Esophagus squamous epithelium (tissue), 5 donors: ENCODE measurements at regions not wholly inside any gene's neighbourhood (a gene's known extent, or its start where the extent isn't known, plus 50 kb on each side); places are given as distances from the start of the nearest gene placed in this dataset.

ENCODE experiments used
- DNase-seq: peaks from one replicate; lab custom pipeline; 2025; lab: John Stamatoyannopoulos, UW
- H3K27ac ChIP-seq, 4 donors: fragments of 200-600 bp; sonication (generic); one replicate each; pipeline ENCODE4 v1.5.1; 2016 to 2019; ENCODE audit warnings: mild to moderate bottlenecking in 1 of 4
- H3K27me3 ChIP-seq, 4 donors: fragments of 200-600 bp; sonication (generic); 1 replicate in 3 of 4; 2 replicates in 1 of 4; pipeline versions ENCODE4 v1.5.1 to v1.6.0; 2017 to 2021; ENCODE audit warnings: antibody characterized with exemption in 1 of 4
- H3K36me3 ChIP-seq, 3 donors: fragments of 200-600 bp; sonication (generic); one replicate each; pipeline ENCODE4 v1.5.1; 2016 to 2019
- H3K4me1 ChIP-seq, 3 donors: fragments of 200-600 bp; sonication (generic); one replicate each; pipeline ENCODE4 v1.5.1; 2017 to 2019
- H3K4me3 ChIP-seq, 4 donors: fragments of 200-600 bp; sonication (generic); 1 replicate in 3 of 4; 2 replicates in 1 of 4; pipeline ENCODE4 v1.5.1; 2016 to 2019; ENCODE audit warnings: mild to moderate bottlenecking in 2 of 4, moderate library complexity in 1 of 4
- H3K9me3 ChIP-seq, 3 donors: fragments of 200-600 bp; sonication (generic); one replicate each; pipeline ENCODE4 v1.5.1; 2016 to 2019
- POLR2A ChIP-seq, 4 donors: fragments of 450-650 bp; IDR thresholded peaks; one replicate each; pipeline ENCODE4 v1.6.1; 2017; ENCODE audit warnings: antibody characterized with exemption in 4 of 4, mild to moderate bottlenecking in 4 of 4, moderate library complexity in 3 of 4
- WGBS, 2 donors: methylation state at CpG; one replicate each; pipeline ENCODE4 v1.1.5; 2018; 5-methylcytosine and 5-hydroxymethylcytosine counted together
- intact Hi-C: fragments of 100-400 bp; cut with DNase I; formaldehyde crosslinking; loops from one replicate; pipeline ENCODE4 v1.15.0; 2022
- TF ChIP-seq, protein P1 (sequence below), 6 experiments: fragments of 450-650 bp in 4 of 6; fragments of 200-600 bp in 2 of 6; sonication (generic) in 2 of 6; IDR thresholded peaks; one replicate each; pipeline ENCODE4 v1.5.1; 2016 to 2019; ENCODE audit warnings: antibody characterized with exemption in 6 of 6, mild to moderate bottlenecking in 4 of 6, moderate library complexity in 4 of 6
- donor health status: DM: yes; HTN: yes; CAD: no.

DNA sequence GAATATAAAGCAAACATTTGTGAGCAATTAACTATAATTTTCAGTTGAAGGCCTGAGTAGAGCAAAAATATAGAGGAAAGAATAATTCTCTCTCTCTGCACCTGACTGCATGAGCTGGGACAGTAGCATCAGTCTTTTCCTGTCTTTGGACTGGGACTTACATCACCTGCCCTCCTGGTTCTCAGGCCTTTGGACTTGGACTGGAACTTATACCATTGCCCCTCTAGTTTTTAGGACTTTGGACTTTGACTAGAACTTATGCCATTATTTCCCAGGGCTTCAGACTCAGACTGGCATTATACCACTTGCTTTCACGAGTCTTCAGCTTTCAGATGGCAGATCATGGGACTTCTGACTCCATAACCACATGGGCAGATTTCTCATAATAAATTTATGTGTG, 81.0 kb upstream of the SLC25A13 start:
- Histone ChIP-seq H3K9me3 (no peaks in the 10 kb centered on the region), H3K4me3 (no peak overlapping the region), H3K36me3 (no peaks in the 10 kb centered on the region), H3K4me1 (no peaks in the 10 kb centered on the region), H3K27ac (no peak overlapping the region), H3K27me3 (no peaks in the 10 kb centered on the region)
- TF ChIP-seq POLR2A (IDR thresholded peaks at IDR 0.05) = no peak
- TF ChIP-seq, protein P1, sequence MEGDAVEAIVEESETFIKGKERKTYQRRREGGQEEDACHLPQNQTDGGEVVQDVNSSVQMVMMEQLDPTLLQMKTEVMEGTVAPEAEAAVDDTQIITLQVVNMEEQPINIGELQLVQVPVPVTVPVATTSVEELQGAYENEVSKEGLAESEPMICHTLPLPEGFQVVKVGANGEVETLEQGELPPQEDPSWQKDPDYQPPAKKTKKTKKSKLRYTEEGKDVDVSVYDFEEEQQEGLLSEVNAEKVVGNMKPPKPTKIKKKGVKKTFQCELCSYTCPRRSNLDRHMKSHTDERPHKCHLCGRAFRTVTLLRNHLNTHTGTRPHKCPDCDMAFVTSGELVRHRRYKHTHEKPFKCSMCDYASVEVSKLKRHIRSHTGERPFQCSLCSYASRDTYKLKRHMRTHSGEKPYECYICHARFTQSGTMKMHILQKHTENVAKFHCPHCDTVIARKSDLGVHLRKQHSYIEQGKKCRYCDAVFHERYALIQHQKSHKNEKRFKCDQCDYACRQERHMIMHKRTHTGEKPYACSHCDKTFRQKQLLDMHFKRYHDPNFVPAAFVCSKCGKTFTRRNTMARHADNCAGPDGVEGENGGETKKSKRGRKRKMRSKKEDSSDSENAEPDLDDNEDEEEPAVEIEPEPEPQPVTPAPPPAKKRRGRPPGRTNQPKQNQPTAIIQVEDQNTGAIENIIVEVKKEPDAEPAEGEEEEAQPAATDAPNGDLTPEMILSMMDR (IDR thresholded peaks at IDR 0.05) = no peak
- no peak for DNase-seq
- intact Hi-C loops = no loop called here
- WGBS, 2 donors = 90% methylated on average over 1 of the region's 1 CpG; no CpG with 5 or more reads in 1 of the 2 donors

DNA sequence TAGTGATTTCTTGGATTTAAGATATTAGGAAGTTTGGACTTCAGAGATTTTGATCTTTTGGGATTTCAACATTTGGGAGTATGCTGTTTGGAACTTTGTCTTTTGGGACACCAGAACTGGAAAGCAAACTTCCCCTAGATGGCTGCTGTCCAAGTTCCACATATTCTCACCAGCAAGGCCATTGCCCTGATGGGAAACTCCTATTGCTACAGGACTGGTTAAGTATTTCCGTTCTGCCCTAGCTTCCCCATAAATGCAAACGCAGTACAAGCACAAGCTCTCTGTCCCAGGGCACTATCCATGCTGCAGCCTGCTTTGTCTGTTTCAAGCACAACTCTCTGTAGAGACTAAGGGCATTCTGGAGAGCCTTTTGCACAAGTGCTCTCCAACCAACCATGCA, 79.3 kb upstream of the SLC25A13 start:
- H3K4me1 ChIP-seq = no peaks in the 10 kb centered on the region
- no peak overlapping the region for H3K4me3 ChIP-seq
- intact Hi-C loops = no loop called here
- no peaks in the 10 kb centered on the region for H3K27me3 ChIP-seq
- TF ChIP-seq, protein P1 (IDR thresholded peaks at IDR 0.05) = no peak
- TF ChIP-seq POLR2A (IDR thresholded peaks at IDR 0.05) = no peak
- H3K9me3 ChIP-seq = no peaks in the 10 kb centered on the region
- no peak for DNase-seq
- no peak overlapping the region for H3K27ac ChIP-seq
- 76 to 89% methylated on average over 2 of the region's 2 CpGs for WGBS, 2 donors
- no peaks in the 10 kb centered on the region for H3K36me3 ChIP-seq

DNA sequence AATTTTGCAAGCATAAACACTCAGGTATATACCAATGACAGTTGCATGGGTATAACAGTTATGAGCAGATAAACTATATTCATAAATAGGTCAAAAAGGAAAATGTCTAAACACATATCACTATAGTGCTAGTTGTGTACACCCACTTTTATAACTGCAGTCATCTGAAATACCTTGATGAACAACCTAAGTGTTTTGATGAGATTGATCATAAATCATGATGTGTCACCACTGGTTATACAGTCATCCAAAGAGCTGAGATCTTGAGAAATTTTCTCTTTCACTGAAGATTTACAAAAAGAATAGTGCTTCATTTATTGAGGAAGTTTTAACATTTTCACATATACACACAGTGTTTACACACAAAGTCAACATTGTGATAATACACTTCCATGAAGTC, 78.6 kb upstream of the SLC25A13 start:
- no peak for DNase-seq

DNA sequence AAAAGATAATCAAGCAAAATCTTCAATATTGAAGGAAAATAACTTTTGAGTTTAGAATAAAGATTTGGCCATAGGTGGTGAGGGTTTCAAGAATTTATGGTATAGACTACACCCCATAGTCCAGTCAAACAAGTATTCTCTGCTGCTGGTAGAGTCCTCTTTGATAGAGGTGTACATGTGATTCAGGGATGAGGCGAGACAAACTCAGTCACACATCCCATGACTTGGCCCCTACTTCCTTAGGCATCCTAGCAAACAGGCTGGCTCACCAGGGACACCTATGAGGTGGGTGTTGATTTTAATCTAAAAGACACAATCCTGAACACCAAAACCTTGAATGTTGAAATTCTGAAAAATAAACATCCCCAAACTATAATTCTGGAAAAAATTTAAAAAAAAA, 78.1 kb upstream of the SLC25A13 start:
- WGBS, 2 donors = 78 to 90% methylated on average over 1 of the region's 1 CpG
- Histone ChIP-seq H3K36me3 (no peaks in the 10 kb centered on the region), H3K4me3 (no peak overlapping the region), H3K4me1 (no peaks in the 10 kb centered on the region), H3K9me3 (no peaks in the 10 kb centered on the region), H3K27ac (no peak overlapping the region), H3K27me3 (no peaks in the 10 kb centered on the region)
- no peak for DNase-seq
- TF ChIP-seq, protein P1 (IDR thresholded peaks at IDR 0.05) = no peak
- TF ChIP-seq POLR2A (IDR thresholded peaks at IDR 0.05) = no peak
- intact Hi-C loops = no loop called here

More for the DNA sequence above, 78.6 kb upstream of the SLC25A13 start:
- no peaks in the 10 kb centered on the region for H3K36me3 ChIP-seq
- H3K27ac ChIP-seq = no peak overlapping the region
- H3K4me1 ChIP-seq = no peaks in the 10 kb centered on the region
- intact Hi-C loops = no loop called here
- TF ChIP-seq POLR2A (IDR thresholded peaks at IDR 0.05) = no peak
- TF ChIP-seq, protein P1 (IDR thresholded peaks at IDR 0.05) = no peak
- H3K4me3 ChIP-seq = no peak overlapping the region
- H3K27me3 ChIP-seq = no peaks in the 10 kb centered on the region
- no peaks in the 10 kb centered on the region for H3K9me3 ChIP-seq

DNA sequence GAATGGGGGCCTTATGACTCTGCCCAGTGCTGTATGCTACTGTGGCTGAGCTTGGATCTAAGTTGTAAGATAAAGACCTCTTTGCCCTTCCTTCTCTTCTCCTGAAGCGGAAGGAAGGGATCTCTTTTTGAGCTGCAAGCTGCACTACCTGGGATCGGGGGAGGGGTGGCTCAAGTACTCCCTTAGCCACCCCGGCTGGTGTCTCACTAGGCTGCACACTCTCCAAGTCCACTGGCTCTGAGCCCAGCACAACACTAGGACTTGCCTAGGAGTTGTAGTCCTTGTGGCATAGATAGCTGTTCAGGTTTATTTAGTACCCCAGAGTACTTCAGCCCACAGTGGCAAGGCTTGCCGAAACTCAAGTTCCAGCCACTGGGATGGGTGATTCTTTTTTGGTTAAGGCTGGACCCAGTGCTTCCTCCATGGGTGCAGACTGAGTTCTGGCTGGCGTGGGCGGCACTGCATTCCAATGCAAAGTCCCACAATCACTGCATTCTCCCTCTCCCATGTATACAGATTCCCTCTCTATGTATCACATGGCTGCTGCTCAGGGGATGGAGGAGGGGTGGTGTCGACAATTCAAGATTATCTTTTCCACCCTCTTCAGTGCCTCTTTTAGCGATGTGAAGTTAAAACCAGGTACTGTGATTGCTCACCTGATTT, 76.2 kb upstream of the SLC25A13 start:
- H3K4me3 ChIP-seq = no peak overlapping the region
- intact Hi-C loops = no loop called here
- DNase-seq = no peak
- 83 to 91% methylated on average over 5 to 8 of the region's 8 CpGs for WGBS, 2 donors
- no peaks in the 10 kb centered on the region for H3K36me3 ChIP-seq
- no peaks in the 10 kb centered on the region for H3K9me3 ChIP-seq
- H3K27me3 ChIP-seq = no peaks in the 10 kb centered on the region
- H3K4me1 ChIP-seq = no peaks in the 10 kb centered on the region
- no peak overlapping the region for H3K27ac ChIP-seq
- TF ChIP-seq, protein P1 (IDR thresholded peaks at IDR 0.05) = no peak
- TF ChIP-seq POLR2A (IDR thresholded peaks at IDR 0.05) = no peak
